ENCODE measurements at regions not wholly inside any gene's neighbourhood (a gene's known extent, or its start where the extent isn't known, plus 50 kb on each side); places are given as distances from the start of the nearest gene placed in this dataset.

DNA sequence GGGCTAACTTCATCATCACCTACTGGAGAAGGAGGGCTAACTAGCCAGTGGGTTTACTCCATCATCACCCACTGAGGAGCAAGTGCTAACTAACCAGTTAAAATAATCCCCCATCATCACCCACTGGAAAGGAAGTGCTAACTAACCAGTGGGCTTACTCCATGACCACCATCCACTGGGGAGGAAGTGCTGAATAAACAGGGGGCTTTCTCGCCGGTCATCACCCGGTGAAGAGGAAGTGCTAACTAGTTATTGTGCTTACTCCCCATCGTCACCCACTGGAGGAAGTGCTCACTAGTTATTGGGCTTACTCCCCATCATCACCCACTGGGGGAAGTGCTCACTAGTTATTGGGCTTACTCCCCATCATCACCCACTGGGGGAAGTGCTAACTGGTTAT is 124.4 kb upstream of the SALL3 start:
- DNase-seq (ENCODE audit: low spot score) = no peak

GRCh38 chr18:78856569-78857313 is 122.9 kb upstream of the SALL3 start:
- DNase-seq (ENCODE audit: low spot score) = no peak

DNA sequence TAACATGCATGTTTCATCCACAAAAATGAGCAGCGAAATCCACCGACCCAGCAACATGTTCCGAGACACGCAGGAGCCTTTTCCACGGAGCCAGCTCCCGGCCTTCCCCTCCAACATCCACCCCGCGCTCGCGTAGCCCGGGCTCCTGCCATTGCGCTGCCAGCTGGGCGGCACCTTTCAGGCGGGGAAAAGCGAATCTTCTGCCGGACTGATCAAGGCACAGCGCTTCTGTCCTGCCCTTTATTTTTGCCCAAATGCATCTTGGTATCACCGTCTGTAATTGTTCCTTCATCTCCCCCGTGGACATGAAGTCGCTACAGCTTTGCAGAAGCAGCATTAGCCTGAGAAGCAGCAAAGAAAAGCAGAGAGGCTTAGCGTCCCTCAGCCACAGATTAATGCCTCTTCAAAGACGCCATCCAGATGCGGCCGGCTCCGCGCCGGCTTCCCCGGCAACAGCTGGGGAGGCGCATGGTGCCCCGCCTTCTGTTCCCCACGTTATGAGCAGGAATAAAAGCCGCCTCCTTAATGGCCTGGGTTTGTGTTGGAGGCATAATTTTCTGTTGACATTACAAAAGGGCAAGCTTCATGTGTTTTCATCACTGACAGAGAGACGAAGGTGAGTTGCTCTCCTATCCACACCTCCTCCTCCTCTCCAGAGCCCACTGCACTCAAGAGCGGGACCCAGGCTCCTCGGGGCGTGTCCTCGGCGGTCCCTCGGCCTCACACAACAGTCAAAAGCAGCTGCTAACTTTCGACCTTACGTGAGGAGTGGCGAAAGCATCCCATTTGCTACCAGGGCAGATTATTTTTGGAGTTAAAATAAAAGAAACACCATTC is 122.1 kb upstream of the SALL3 start:
- DNase-seq (ENCODE audit: low spot score) = no peak

DNA sequence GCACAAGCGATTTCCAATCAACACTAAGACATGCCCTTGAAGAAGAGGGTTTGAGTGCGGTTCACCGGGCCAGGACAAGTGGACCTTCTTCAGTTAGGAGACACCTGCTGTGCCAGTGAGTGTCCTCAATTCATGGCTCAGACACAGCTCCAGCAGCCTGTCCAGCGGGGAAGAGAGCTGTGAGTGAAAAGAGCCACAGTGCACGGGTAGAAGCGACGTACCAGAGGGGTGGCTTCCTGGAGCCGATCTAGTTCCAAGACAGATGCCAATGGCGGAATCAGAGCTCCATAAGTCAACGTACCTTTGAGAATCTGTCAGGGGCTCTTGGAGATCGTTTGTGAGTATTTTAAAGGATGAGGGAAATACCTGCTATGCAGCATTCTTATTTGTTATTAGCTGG is 119.9 kb upstream of the SALL3 start:
- DNase-seq (ENCODE audit: low spot score) = no peak

- DNase-seq (ENCODE audit: low spot score) = no peak
Observed at GRCh38 chr18:78860117-78860516, 119.5 kb upstream of the SALL3 start.

DNA sequence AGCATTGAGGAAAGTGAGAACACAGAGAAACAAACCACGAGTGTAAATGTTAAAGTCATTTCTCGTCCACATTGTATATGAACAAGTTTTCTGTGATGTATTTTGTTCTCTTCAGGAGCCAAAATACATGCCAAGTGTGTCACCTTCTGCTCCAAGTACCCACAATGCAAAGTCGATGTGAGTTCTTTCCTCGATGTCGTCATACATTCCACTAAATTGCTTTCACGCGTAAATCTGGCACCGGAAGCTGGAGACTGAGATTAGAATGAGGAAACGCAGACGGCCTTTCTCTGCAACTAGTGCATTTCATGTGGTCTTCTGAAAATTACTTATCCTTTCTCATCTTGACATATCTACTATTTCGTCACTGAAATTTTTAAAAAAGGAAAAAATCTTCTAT is 118.5 kb upstream of the SALL3 start:
- DNase-seq (ENCODE audit: low spot score) = no peak

GRCh38 chr18:78861706-78862105 is 117.9 kb upstream of the SALL3 start:
- DNase-seq (ENCODE audit: low spot score) = no peak

DNA sequence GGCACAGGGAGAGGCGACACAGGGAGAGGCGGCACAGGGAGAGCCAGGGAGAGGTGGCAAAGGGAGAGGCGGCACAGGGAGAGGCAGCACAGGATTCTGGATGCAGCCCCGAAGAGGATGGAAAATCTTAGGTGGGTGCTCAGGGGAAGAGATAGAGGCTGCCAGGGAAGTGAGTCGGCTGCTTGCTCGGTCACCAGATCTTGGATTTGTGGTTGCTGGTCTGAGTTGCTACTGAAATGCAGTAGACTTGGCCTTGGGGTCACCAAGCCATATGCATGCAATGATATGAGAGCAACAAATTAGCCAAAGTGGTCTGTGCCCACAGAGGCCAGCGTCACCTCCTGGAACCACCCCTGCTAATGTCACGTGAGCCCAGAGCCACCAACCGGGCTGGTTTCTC is 117.2 kb upstream of the SALL3 start:
- DNase-seq (ENCODE audit: low spot score) = no peak

DNA sequence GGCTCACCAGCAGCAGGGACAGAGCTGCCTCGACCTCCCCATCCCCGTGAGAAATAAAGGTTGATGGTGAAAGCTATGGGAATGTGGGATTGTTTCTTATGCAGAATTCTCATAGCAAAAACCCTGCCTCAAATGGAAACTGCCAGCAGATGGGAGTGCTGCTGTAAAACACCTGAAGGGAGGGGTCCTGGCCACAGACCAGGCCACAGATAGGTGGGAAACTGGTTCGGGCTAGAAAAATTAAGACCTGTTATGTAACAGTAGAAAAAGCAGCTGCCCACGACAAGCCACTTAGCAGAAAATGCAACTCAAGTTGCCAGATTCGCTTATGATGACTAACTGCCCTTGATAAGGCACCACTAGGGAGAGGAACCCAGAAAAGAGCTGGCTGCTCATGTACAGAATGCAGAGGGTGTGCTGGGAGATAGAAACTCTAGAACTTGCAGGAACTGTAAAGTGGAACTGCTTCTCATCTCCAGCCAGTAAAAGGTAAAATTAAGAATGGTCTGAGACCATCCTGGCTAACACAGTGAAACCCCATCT is 114.5 kb upstream of the SALL3 start:
- no peak for DNase-seq (ENCODE audit: low spot score)

DNA sequence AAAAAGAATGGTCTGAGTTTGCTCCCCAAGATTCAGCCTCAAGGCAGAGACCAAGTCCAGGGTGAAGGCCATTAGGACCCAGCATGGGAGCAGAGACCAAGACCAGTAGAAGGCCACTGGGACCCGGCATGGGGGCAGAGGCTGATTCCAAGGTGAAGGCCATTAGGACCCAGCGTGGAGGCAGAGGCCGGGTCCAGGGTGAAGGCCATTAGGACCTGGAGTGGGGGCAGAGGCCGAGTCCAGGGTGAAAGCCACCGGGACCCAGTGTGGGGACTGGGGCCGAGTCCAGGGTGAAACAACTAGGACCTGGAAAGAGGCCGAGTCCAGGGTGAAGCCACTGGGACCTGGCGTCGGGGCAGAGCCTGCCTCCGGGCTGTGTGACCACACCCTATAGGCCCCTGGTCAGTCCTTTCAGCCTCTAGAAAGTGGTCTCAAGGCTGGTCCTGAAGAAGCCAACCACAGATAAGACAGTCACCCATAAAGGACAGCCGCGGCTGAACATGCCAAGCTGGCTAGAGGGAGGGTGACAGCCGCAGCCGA is 113.8 kb upstream of the SALL3 start:
- DNase-seq (ENCODE audit: low spot score) = no peak

- no peak for DNase-seq (ENCODE audit: low spot score)
Observed at GRCh38 chr18:78867131-78867530, 112.5 kb upstream of the SALL3 start.

DNA sequence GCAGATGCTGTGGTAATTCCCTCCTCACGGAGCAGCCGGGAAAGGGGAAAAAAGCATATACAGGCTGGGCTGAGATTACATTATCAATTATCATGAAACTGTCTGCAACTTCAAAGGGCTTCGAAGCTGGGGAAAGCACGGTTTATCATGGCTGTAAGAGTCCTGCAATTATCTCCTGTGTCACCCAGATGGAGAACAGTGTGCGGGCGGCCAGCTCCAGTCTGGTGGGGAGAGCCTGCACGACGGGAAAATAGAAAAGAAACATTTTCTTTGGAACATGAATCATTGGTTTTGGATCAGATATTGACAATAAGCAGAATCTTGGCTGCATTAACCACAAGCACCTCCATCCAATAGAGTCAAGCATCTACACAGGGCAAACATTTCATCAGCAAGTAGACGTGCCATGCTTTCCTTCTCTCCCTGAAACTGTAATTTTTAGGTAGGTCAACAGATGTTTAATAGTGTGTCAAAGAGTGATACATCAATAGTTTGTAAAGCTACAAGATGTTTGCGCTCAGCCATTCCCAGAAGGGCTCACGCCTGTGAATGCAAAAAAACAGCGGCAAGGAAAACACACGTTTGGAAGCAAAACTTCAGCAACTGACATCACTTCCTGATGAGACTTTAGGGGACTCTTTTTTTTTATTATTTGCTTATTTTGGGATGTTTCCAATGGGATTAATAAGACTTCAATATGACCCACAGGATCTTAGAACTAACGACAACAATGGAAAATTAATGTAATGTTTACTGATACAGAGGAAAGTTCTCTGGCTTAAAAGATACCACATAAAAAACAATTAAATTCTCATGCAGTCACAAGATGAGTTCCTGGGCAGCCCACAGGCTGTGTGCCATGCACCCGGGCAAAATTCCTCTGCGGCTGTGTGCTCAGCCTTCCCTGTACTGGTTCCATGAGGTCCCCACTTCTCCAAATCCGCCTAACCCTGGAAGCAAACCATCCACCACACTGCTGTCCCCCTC is 111.0 kb upstream of the SALL3 start:
- DNase-seq (ENCODE audit: low spot score) = no peak

- no peak for DNase-seq (ENCODE audit: low spot score)
Observed at GRCh38 chr18:78871618-78872017, 108.0 kb upstream of the SALL3 start.

DNA sequence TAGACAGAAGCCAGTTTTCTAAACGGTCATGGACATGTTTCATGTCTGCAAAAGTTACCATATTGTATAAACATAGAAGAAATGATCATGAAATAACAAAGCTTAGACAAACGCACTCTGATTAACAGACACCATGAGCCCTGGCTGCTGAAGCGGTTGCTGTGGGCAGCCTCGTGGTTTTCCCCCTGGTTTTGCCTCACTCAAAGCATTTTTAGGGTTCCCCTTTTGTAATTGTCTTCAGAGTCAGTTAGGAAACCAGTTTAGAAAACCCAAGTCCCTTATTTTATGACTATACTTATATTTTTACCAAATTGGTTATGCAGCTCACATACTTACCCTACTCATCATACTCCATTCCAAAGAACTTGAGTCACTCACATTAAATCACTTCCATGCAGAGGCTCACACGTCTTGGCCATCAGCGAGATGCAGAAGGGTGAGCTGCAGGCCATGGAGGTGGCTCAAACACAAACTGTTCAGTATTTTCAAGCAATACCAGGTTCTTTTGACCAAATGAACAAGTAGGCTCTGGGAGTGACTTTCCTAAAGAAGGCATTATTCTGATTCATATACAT is 105.6 kb upstream of the SALL3 start:
- DNase-seq (ENCODE audit: low spot score) = no peak

- DNase-seq (ENCODE audit: low spot score) = peak; percentile 34
Observed at GRCh38 chr18:78875016-78875777, 104.4 kb upstream of the SALL3 start.

- DNase-seq (ENCODE audit: low spot score) = no peak
Observed at GRCh38 chr18:78875778-78876650, 103.6 kb upstream of the SALL3 start.

- no peak for DNase-seq (ENCODE audit: low spot score)
Observed at GRCh38 chr18:78876868-78877267, 102.8 kb upstream of the SALL3 start.

GRCh38 chr18:78878335-78878734 is 101.3 kb upstream of the SALL3 start:
- no peak for DNase-seq (ENCODE audit: low spot score)

DNA sequence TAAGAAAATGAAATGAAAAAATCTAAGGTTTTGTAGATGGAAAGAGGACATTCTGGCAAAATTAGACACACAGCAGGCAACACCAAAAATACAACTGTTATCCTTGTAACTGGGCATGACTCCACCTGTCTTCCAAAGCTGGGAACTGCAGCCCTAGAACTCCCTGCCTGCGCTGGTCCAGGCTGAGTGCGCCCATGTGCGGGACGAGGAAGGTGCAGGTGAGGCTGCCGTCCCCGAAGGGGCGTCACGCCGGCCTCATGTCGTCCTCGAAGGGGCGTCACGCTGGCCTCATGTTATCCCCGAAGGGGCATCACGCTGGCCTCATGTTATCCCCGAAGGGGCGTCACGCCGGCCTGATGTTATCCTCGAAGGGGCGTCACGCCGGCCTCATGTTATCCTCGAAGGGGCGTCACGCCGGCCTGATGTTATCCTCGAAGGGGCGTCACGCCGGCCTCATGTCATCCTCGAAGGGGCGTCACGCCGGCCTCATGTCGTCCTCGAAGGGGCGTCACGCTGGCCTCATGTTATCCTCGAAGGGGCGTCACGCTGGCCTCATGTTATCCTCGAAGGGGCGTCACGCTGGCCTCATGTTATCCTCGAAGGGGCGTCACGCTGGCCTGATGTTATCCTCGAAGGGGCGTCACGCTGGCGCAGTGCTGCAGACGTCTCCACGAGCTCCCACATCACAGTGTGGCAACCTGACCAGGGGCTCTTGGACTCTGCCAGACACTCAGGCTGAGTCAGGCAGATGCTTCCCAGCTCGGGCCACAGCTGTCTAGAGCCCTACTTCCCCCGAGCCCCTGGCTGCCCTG is 100.3 kb upstream of the SALL3 start:
- DNase-seq (ENCODE audit: low spot score) = peak; percentile 41
